H9 (cell line): ENCODE measurements at regions not wholly inside any gene's neighbourhood (a gene's known extent, or its start where the extent isn't known, plus 50 kb on each side); places are given as distances from the start of the nearest gene placed in this dataset.

Experiments used
- DNase-seq: peaks from one replicate; pipeline ENCODE4 v3.0.0-alpha.2; 2017
- H2AFZ ChIP-seq: one replicate; pipeline ENCODE4 v1.6.1; 2013; ENCODE audit warnings: mild to moderate bottlenecking, low read length, control low read depth, moderate library complexity
- H2AK5ac ChIP-seq: 2 replicates; pipeline ENCODE4 v1.6.1; 2013; ENCODE audit warnings: low read length, control low read depth, mixed read lengths; ENCODE audit not compliant: insufficient read length
- H2BK120ac ChIP-seq: one replicate; pipeline ENCODE4 v1.6.1; 2013; ENCODE audit warnings: low read depth, mild to moderate bottlenecking, low read length, control low read depth, inconsistent platforms; ENCODE audit not compliant: poor library complexity, severe bottlenecking
- H2BK12ac ChIP-seq: 2 replicates; pipeline ENCODE4 v1.6.1; 2013; ENCODE audit warnings: low read length, control low read depth, mixed read lengths, low read depth; ENCODE audit not compliant: insufficient read length
- H2BK15ac ChIP-seq: 2 replicates; pipeline ENCODE4 v1.6.1; 2013; ENCODE audit warnings: low read depth, low read length, control low read depth
- H2BK20ac ChIP-seq: one replicate; pipeline ENCODE4 v1.6.1; 2013; ENCODE audit warnings: low read depth, mild to moderate bottlenecking, low read length, control low read depth, inconsistent platforms; ENCODE audit not compliant: poor library complexity, severe bottlenecking
- H2BK5ac ChIP-seq: 2 replicates; pipeline ENCODE4 v1.6.1; 2013; ENCODE audit warnings: low read length, control low read depth, mixed read lengths; ENCODE audit not compliant: insufficient read length
- H3K14ac ChIP-seq: 2 replicates; pipeline ENCODE4 v1.6.1; 2013; ENCODE audit warnings: low read length, control low read depth; ENCODE audit not compliant: insufficient read depth
- H3K18ac ChIP-seq: 2 replicates; pipeline ENCODE4 v1.6.1; 2013; ENCODE audit warnings: low read depth, mild to moderate bottlenecking, mixed read lengths, low read length, control low read depth; ENCODE audit not compliant: insufficient read length
- H3K23ac ChIP-seq: 2 replicates; pipeline ENCODE4 v1.6.1; 2013; ENCODE audit warnings: low read length, control low read depth, mixed read lengths, low read depth; ENCODE audit not compliant: insufficient read length
- H3K23me2 ChIP-seq: 2 replicates; pipeline ENCODE4 v1.6.1; 2013; ENCODE audit warnings: low read depth, mild to moderate bottlenecking, mixed read lengths, low read length, control low read depth; ENCODE audit not compliant: insufficient read length, poor library complexity, severe bottlenecking
- H3K27ac ChIP-seq: 2 replicates; pipeline ENCODE4 v1.5.1; 2013; ENCODE audit warnings: low read length, control low read depth, mixed read lengths, low read depth; ENCODE audit not compliant: insufficient read length
- H3K27me3 ChIP-seq: 2 replicates; pipeline ENCODE4 v1.6.1; 2013; ENCODE audit warnings: low read length, control low read depth, inconsistent platforms; ENCODE audit not compliant: insufficient read depth
- H3K4ac ChIP-seq: 2 replicates; pipeline ENCODE4 v1.6.1; 2013; ENCODE audit warnings: low read depth, mild to moderate bottlenecking, control low read depth, inconsistent platforms, low read length, moderate library complexity
- H3K4me1 ChIP-seq: 2 replicates; pipeline ENCODE4 v1.6.1; 2013; ENCODE audit warnings: low read length, control low read depth, inconsistent platforms; ENCODE audit not compliant: insufficient read depth
- H3K4me2 ChIP-seq: 2 replicates; pipeline ENCODE4 v1.6.1; 2013; ENCODE audit warnings: low read length, control low read depth, mixed read lengths; ENCODE audit not compliant: insufficient read length, insufficient read depth
- H3K56ac ChIP-seq: 2 replicates; pipeline ENCODE4 v1.6.1; 2013; ENCODE audit warnings: low read depth, mild to moderate bottlenecking, mixed read lengths, low read length, control low read depth; ENCODE audit not compliant: insufficient read length
- H3K79me1 ChIP-seq: 2 replicates; pipeline ENCODE4 v1.6.1; 2013; ENCODE audit warnings: low read depth, mild to moderate bottlenecking, moderate library complexity, low read length, control low read depth, inconsistent platforms; ENCODE audit not compliant: insufficient read depth, poor library complexity, severe bottlenecking
- H3K79me2 ChIP-seq: 2 replicates; pipeline ENCODE4 v1.6.1; 2013; ENCODE audit warnings: low read length, control low read depth, inconsistent platforms; ENCODE audit not compliant: insufficient read depth
- H3K9ac ChIP-seq: 2 replicates; pipeline ENCODE4 v1.6.1; 2013; ENCODE audit warnings: low read length, control low read depth, mixed read lengths; ENCODE audit not compliant: insufficient read length; ENCODE audit errors: extremely low read depth
- H3K9me3 ChIP-seq: one replicate; pipeline ENCODE4 v1.6.1; 2013; ENCODE audit warnings: low read depth, low read length, inconsistent platforms; ENCODE audit not compliant: control insufficient read depth
- H3T11ph ChIP-seq: one replicate; pipeline ENCODE4 v1.6.1; 2013; ENCODE audit warnings: mild to moderate bottlenecking, low read length, control low read depth, inconsistent platforms
- H4K20me1 ChIP-seq: one replicate; pipeline ENCODE4 v1.6.1; 2013; ENCODE audit not compliant: control insufficient read depth, insufficient read length, insufficient read depth
- H4K5ac ChIP-seq: 2 replicates; pipeline ENCODE4 v1.6.1; 2013; ENCODE audit warnings: low read depth, mild to moderate bottlenecking, mixed read lengths, low read length, control low read depth; ENCODE audit not compliant: insufficient read length
- H4K8ac ChIP-seq: replicated peaks from 2 replicates; pipeline ENCODE4 v1.6.1; 2013; ENCODE audit warnings: low read length, control low read depth, mixed read lengths, low read depth; ENCODE audit not compliant: insufficient read length
- H4K91ac ChIP-seq: 2 replicates; pipeline ENCODE4 v1.6.1; 2013; ENCODE audit warnings: low read depth, mild to moderate bottlenecking, moderate library complexity, mixed read lengths, low read length, control low read depth; ENCODE audit not compliant: insufficient read length
- H3K27ac Mint-ChIP-seq, 3 experiments: 2 replicates in 2 of 3; 3 replicates in 1 of 3; pipeline ENCODE4 v1.8.0; 2020 to 2021; ENCODE audit warnings: mixed read lengths in 3 of 3, mild to moderate bottlenecking in 1 of 3, moderate library complexity in 1 of 3
- H3K27me3 Mint-ChIP-seq: 2 replicates; pipeline ENCODE4 v1.8.0; 2021; ENCODE audit warnings: low read depth, mild to moderate bottlenecking, moderate library complexity, mixed read lengths
- H3K36me3 Mint-ChIP-seq, 3 experiments: 2 replicates in 2 of 3; 3 replicates in 1 of 3; pipeline ENCODE4 v1.8.0; 2020 to 2021; ENCODE audit warnings: low read depth in 3 of 3, mixed read lengths in 3 of 3; ENCODE audit not compliant: insufficient read depth in 1 of 3
- H3K4me1 Mint-ChIP-seq, 2 experiments: 2 replicates each; pipeline ENCODE4 v1.8.0; 2020; ENCODE audit warnings: mixed read lengths in 2 of 2
- H3K4me3 Mint-ChIP-seq, 2 experiments: 2 replicates in 1 of 2; 3 replicates in 1 of 2; pipeline ENCODE4 v1.8.0; 2020 to 2021; ENCODE audit warnings: mild to moderate bottlenecking in 2 of 2, mixed read lengths in 2 of 2, moderate library complexity in 1 of 2
- H3K9me3 Mint-ChIP-seq, 2 experiments: 2 replicates in 1 of 2; 3 replicates in 1 of 2; pipeline ENCODE4 v1.8.0; 2020; ENCODE audit warnings: mild to moderate bottlenecking in 2 of 2, mixed read lengths in 2 of 2, moderate library complexity in 1 of 2
- CTCF ChIP-seq: fragments of 200-600 bp; sonication (generic); conservative IDR thresholded peaks from 3 replicates; pipeline ENCODE4 v1.8.0; 2021; ENCODE audit warnings: antibody characterized with exemption, mild to moderate bottlenecking
- WGBS: extraction: QIAGEN DNeasy Blood & Tissue Kit; methylation state at CpG from one replicate; pipeline ENCODE4 v1.1.7; 2013; ENCODE audit warnings: missing lambda C conversion rate, low lambda C conversion rate, mixed read lengths; ENCODE audit not compliant: insufficient read length; ENCODE audit errors: extremely low coverage; 5-methylcytosine and 5-hydroxymethylcytosine counted together

GRCh38 chr6:67814262-67814661 lies 820.8 kb upstream of the ADGRB3 start:
- no CpG with 5 or more reads among the region's 3 CpGs for WGBS
- Histone ChIP-seq H2AK5ac (no peak overlapping the region), H3K4ac (no peak overlapping the region), H4K5ac (no peak overlapping the region), H3K27ac (no peak overlapping the region), H2BK20ac (no peak overlapping the region), H3K79me1 (no peaks in the 10 kb centered on the region), H3K9ac (no peak overlapping the region), H3K27me3 (no peaks in the 10 kb centered on the region), H4K20me1 (no peaks in the 10 kb centered on the region), H2BK12ac (no peak overlapping the region), H2AFZ (no peak overlapping the region), H2BK15ac (no peak overlapping the region), H4K8ac (no peak overlapping the region), H4K91ac (no peak overlapping the region), H3K23me2 (no peaks in the 10 kb centered on the region), H3K9me3 (no peaks in the 10 kb centered on the region), H3K23ac (no peak overlapping the region), H3K4me2 (no peak overlapping the region), H2BK5ac (no peak overlapping the region), H2BK120ac (no peak overlapping the region), H3K14ac (no peak overlapping the region), H3K79me2 (no peaks in the 10 kb centered on the region), H3K18ac (no peak overlapping the region), H3T11ph (no peak overlapping the region), H3K4me1 (no peaks in the 10 kb centered on the region), H3K56ac (no peak overlapping the region)
- no peak for TF ChIP-seq CTCF
- Mint-ChIP-seq H3K4me3 (no peak overlapping the region), H3K27ac (no peak overlapping the region), H3K27me3 (no peaks in the 10 kb centered on the region), H3K9me3 (peaks cover 35 to 37% of the 10 kb centered on the region in 2 experiments), H3K4me1 (no peaks in the 10 kb centered on the region), H3K36me3 (peaks cover 15 to 42% (median 22%) of the 10 kb centered on the region in 3 experiments)
- no peak for DNase-seq
